SKM-1 (cell line): ENCODE measurements at regions not wholly inside any gene's neighbourhood (a gene's known extent, or its start where the extent isn't known, plus 50 kb on each side); places are given as distances from the start of the nearest gene placed in this dataset.

ENCODE experiments used
- DNase-seq: peaks from one replicate; lab custom pipeline; 2025; ENCODE audit not compliant: unreplicated experiment; lab: John Stamatoyannopoulos, UW

- no peak for DNase-seq
These were observed 731.5 kb upstream of the MARCKS start for GRCh38 chr6:113125626-113126025.

- DNase-seq, result no peak
These were observed 729.2 kb upstream of the MARCKS start for GRCh38 chr6:113127786-113128419.

- DNase-seq, result no peak
These were observed 728.5 kb upstream of the MARCKS start for GRCh38 chr6:113128661-113129060.

GRCh38 chr6:113129991-113130390 is 727.2 kb upstream of the MARCKS start:
- DNase-seq, result no peak

- no peak for DNase-seq
These were observed 719.7 kb upstream of the MARCKS start for GRCh38 chr6:113137426-113137825.

GRCh38 chr6:113140721-113141120 is 716.4 kb upstream of the MARCKS start:
- DNase-seq, result no peak

GRCh38 chr6:113141901-113142300 is 715.2 kb upstream of the MARCKS start:
- no peak for DNase-seq

GRCh38 chr6:113142671-113143174 is 714.4 kb upstream of the MARCKS start:
- DNase-seq, result no peak

- no peak for DNase-seq
These were observed 713.9 kb upstream of the MARCKS start for GRCh38 chr6:113143206-113143605.

GRCh38 chr6:113144117-113144516 is 713.0 kb upstream of the MARCKS start:
- DNase-seq, result no peak

- DNase-seq, result no peak
These were observed 710.3 kb upstream of the MARCKS start for GRCh38 chr6:113146878-113147277.

GRCh38 chr6:113147544-113147943 is 709.6 kb upstream of the MARCKS start:
- no peak for DNase-seq

GRCh38 chr6:113148566-113148965 is 708.6 kb upstream of the MARCKS start:
- no peak for DNase-seq

- no peak for DNase-seq
These were observed 707.6 kb upstream of the MARCKS start for GRCh38 chr6:113149511-113149910.

- no peak for DNase-seq
These were observed 696.7 kb upstream of the MARCKS start for GRCh38 chr6:113160306-113161017.

- no peak for DNase-seq
These were observed 696.2 kb upstream of the MARCKS start for GRCh38 chr6:113161018-113161315.

GRCh38 chr6:113162739-113163138 is 694.4 kb upstream of the MARCKS start:
- no peak for DNase-seq

- no peak for DNase-seq
These were observed 689.1 kb upstream of the MARCKS start for GRCh38 chr6:113168057-113168456.

GRCh38 chr6:113169484-113169883 is 687.7 kb upstream of the MARCKS start:
- no peak for DNase-seq

- DNase-seq, result no peak
These were observed 686.7 kb upstream of the MARCKS start for GRCh38 chr6:113170454-113170853.

GRCh38 chr6:113171882-113172281 is 685.3 kb upstream of the MARCKS start:
- DNase-seq, result no peak

- DNase-seq, result no peak
These were observed 684.6 kb upstream of the MARCKS start for GRCh38 chr6:113172531-113172966.

- DNase-seq, result no peak
These were observed 678.8 kb upstream of the MARCKS start for GRCh38 chr6:113178349-113178748.
